AG09309 (cell line): ENCODE measurements at regions not wholly inside any gene's neighbourhood (a gene's known extent, or its start where the extent isn't known, plus 50 kb on each side); places are given as distances from the start of the nearest gene placed in this dataset.

Experiments
- DNase-seq: peaks from one replicate; pipeline ENCODE4 v3.0.0-alpha.2; 2010; ENCODE audit warnings: low read depth
- H3K4me3 ChIP-seq: 2 replicates; pipeline ENCODE4 v1.5.1; 2011; ENCODE audit warnings: mild to moderate bottlenecking, low read depth, low read length, moderate library complexity; ENCODE audit not compliant: control insufficient read depth
- CTCF ChIP-seq: IDR thresholded peaks from 2 replicates; pipeline ENCODE4 v1.5.1; 2011; ENCODE audit warnings: mild to moderate bottlenecking, low read depth, low read length, inconsistent platforms; ENCODE audit not compliant: insufficient read depth, control insufficient read depth; ENCODE audit errors: missing control alignments

GRCh38 chr2:79210274-79210917, 50.8 kb upstream of the REG3A start:
- no peak for TF ChIP-seq CTCF
- H3K4me3 ChIP-seq, result no peak overlapping the region
- no peak for DNase-seq
